Mammary epithelial cell (primary cell): ENCODE measurements at regions not wholly inside any gene's neighbourhood (a gene's known extent, or its start where the extent isn't known, plus 50 kb on each side); places are given as distances from the start of the nearest gene placed in this dataset.

Experiments used
- CTCF ChIP-seq, 2 donors: IDR thresholded peaks in 1 of 2; conservative IDR thresholded peaks in 1 of 2; 2 replicates each; pipeline ENCODE4 v1.5.1; 2011 to 2012; ENCODE audit warnings: inconsistent platforms in 2 of 2, low read length in 2 of 2, mild to moderate bottlenecking in 2 of 2, control low read depth in 1 of 2, low read depth in 1 of 2; ENCODE audit not compliant: insufficient read depth in 1 of 2; ENCODE audit errors: extremely low read depth in 1 of 2
- EZH2 ChIP-seq: IDR thresholded peaks from 2 replicates; pipeline ENCODE4 v1.6.1; 2012; ENCODE audit warnings: low read length, inconsistent platforms, borderline replicate concordance

DNA sequence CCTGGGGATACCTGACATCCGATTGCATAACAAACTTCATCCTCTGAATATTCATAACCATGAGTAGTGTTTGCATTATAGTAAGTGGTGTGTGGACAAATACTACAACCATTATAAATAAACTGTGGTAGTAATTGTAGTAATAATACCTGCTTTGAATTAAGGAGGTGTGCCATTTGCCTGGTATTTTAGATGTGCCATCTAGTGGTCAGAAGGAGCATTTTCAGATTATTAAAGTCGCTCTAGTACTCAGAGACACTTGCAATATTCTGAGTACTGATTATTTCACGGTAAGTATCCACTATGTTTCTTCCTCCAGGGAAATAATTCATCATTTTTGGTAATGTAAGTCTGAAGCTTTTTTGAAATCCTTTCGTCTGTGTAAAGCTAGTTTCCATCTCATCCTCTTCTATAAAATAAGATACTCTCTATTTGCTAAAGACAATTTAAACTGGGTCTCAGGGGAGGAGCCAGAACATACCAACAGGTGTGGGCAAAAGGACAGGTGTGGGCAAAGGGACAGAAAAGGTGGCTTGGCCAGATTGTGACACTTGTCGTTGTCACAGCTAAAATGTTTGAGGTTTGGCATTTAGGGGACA is 115.3 kb upstream of the WDR11 start:
- TF ChIP-seq CTCF (conservative IDR thresholded peaks at IDR 0.05 in 1 of 2, IDR thresholded peaks at IDR 0.05 in 1 of 2; ENCODE audit: extremely low read depth in 1 of 2, insufficient read depth in 1 of 2, low read depth in 1 of 2, low read length in 2 of 2) (peak; percentile 76 to 80), EZH2 (no peak)
